CD14-positive monocyte (primary cell): ENCODE measurements at regions not wholly inside any gene's neighbourhood (a gene's known extent, or its start where the extent isn't known, plus 50 kb on each side); places are given as distances from the start of the nearest gene placed in this dataset.

Experiments used
- DNase-seq, 3 donors: peaks; one replicate each; pipeline ENCODE4 v3.0.0-alpha.2; 2011 to 2022
- H2AFZ ChIP-seq: 2 replicates; pipeline ENCODE4 v1.6.0; 2012; ENCODE audit warnings: mild to moderate bottlenecking, low read depth, low read length, inconsistent platforms; ENCODE audit not compliant: insufficient read depth, poor library complexity, severe bottlenecking
- H3K27ac ChIP-seq, 2 donors: 1 replicate in 1 of 2; 2 replicates in 1 of 2; pipeline ENCODE4 v1.5.1; 2012 to 2013; ENCODE audit warnings: low read length in 2 of 2, control low read depth in 1 of 2, inconsistent platforms in 1 of 2, low read depth in 1 of 2, mild to moderate bottlenecking in 1 of 2
- H3K27me3 ChIP-seq, 2 donors: one replicate each; pipeline versions ENCODE4 v1.6.0 to v1.6.1; 2011 to 2013; ENCODE audit warnings: low read length in 2 of 2; ENCODE audit not compliant: control insufficient read depth in 2 of 2, insufficient read depth in 2 of 2
- H3K36me3 ChIP-seq, 2 donors: replicated peaks in 1 of 2; 1 replicate in 1 of 2; 2 replicates in 1 of 2; pipeline versions ENCODE4 v1.5.1 to v1.6.1; 2012 to 2013; ENCODE audit warnings: low read length in 2 of 2, control low read depth in 1 of 2, inconsistent platforms in 1 of 2, mild to moderate bottlenecking in 1 of 2; ENCODE audit not compliant: insufficient read depth in 2 of 2, control insufficient read depth in 1 of 2
- H3K4me1 ChIP-seq, 2 donors: 1 replicate in 1 of 2; 2 replicates in 1 of 2; pipeline versions ENCODE4 v1.5.1 to v1.6.1; 2012 to 2013; ENCODE audit warnings: low read length in 2 of 2, control low read depth in 1 of 2, inconsistent platforms in 1 of 2, mild to moderate bottlenecking in 1 of 2, moderate library complexity in 1 of 2; ENCODE audit not compliant: insufficient read depth in 2 of 2, control insufficient read depth in 1 of 2
- H3K4me2 ChIP-seq: replicated peaks from 2 replicates; pipeline ENCODE3; 2012; ENCODE audit warnings: low read length, moderate library complexity, mild to moderate bottlenecking; ENCODE audit not compliant: poor library complexity, severe bottlenecking; ENCODE audit errors: extremely low read depth
- H3K4me3 ChIP-seq, 3 experiments: fragments of 200-600 bp in 1 of 3; sonication (generic) in 1 of 3; replicated peaks in 1 of 3; 1 replicate in 2 of 3; 2 replicates in 1 of 3; pipeline ENCODE4 v1.5.1; 2011 to 2013; ENCODE audit warnings: low read length in 3 of 3, mild to moderate bottlenecking in 3 of 3, control low read depth in 2 of 3, low read depth in 2 of 3, inconsistent platforms in 1 of 3, moderate library complexity in 1 of 3
- H3K79me2 ChIP-seq: 2 replicates; pipeline ENCODE4 v1.6.0; 2012; ENCODE audit warnings: mild to moderate bottlenecking, control low read depth, inconsistent platforms, low read length, moderate library complexity; ENCODE audit not compliant: insufficient read depth
- H3K9ac ChIP-seq: 2 replicates; pipeline ENCODE4 v1.6.0; 2017; ENCODE audit warnings: low read length, mild to moderate bottlenecking; ENCODE audit not compliant: insufficient read depth, poor library complexity, severe bottlenecking
- H3K9me3 ChIP-seq, 2 donors: replicated peaks in 1 of 2; 1 replicate in 1 of 2; 2 replicates in 1 of 2; pipeline versions ENCODE4 v1.5.1 to v1.6.1; 2012 to 2013; ENCODE audit warnings: low read length in 2 of 2, control low read depth in 1 of 2; ENCODE audit not compliant: control insufficient read depth in 1 of 2, insufficient read depth in 1 of 2
- H4K20me1 ChIP-seq: 2 replicates; pipeline ENCODE4 v1.6.0; 2012; ENCODE audit warnings: mild to moderate bottlenecking, low read length, control low read depth, moderate library complexity; ENCODE audit not compliant: insufficient read depth
- H3K27ac Mint-ChIP-seq, 7 donors: one replicate each; pipeline ENCODE4 v1.8.0; 2020; ENCODE audit warnings: mild to moderate bottlenecking in 7 of 7, mixed read lengths in 7 of 7, moderate library complexity in 6 of 7, inconsistent platforms in 2 of 7
- H3K27me3 Mint-ChIP-seq, 3 donors: one replicate each; pipeline ENCODE4 v1.8.0; 2021 to 2022; ENCODE audit warnings: low read depth in 3 of 3, mild to moderate bottlenecking in 3 of 3, mixed read lengths in 3 of 3, moderate library complexity in 3 of 3, inconsistent platforms in 1 of 3
- H3K36me3 Mint-ChIP-seq, 2 donors: one replicate each; pipeline ENCODE4 v1.8.0; 2020; ENCODE audit warnings: mixed read lengths in 2 of 2, inconsistent platforms in 1 of 2, mild to moderate bottlenecking in 1 of 2
- H3K4me1 Mint-ChIP-seq: one replicate; pipeline ENCODE4 v1.8.0; 2020; ENCODE audit warnings: mild to moderate bottlenecking, mixed read lengths
- H3K4me3 Mint-ChIP-seq, 2 donors: one replicate each; pipeline ENCODE4 v1.8.0; 2020; ENCODE audit warnings: mild to moderate bottlenecking in 2 of 2, mixed read lengths in 2 of 2, moderate library complexity in 1 of 2
- H3K9me3 Mint-ChIP-seq, 7 donors: one replicate each; pipeline ENCODE4 v1.8.0; 2020 to 2022; ENCODE audit warnings: mixed read lengths in 7 of 7, mild to moderate bottlenecking in 6 of 7, moderate library complexity in 6 of 7, inconsistent platforms in 2 of 7
- WGBS: methylation state at CpG from one replicate; pipeline ENCODE4 v1.1.5; 2013; ENCODE audit warnings: missing lambda C conversion rate; ENCODE audit not compliant: insufficient coverage; 5-methylcytosine and 5-hydroxymethylcytosine counted together
- intact Hi-C, 2 donors: fragments of 100-400 bp; cut with micrococcal nuclease; formaldehyde crosslinking; loops; one replicate each; pipeline versions ENCODE4 v1.15.0 to v1.15.1; 2023
- TF ChIP-seq, protein P1 (sequence below): fragments of 200-600 bp; IDR thresholded peaks from one replicate; pipeline ENCODE4 v1.8.0; 2022; ENCODE audit warnings: antibody characterized with exemption, mild to moderate bottlenecking

DNA sequence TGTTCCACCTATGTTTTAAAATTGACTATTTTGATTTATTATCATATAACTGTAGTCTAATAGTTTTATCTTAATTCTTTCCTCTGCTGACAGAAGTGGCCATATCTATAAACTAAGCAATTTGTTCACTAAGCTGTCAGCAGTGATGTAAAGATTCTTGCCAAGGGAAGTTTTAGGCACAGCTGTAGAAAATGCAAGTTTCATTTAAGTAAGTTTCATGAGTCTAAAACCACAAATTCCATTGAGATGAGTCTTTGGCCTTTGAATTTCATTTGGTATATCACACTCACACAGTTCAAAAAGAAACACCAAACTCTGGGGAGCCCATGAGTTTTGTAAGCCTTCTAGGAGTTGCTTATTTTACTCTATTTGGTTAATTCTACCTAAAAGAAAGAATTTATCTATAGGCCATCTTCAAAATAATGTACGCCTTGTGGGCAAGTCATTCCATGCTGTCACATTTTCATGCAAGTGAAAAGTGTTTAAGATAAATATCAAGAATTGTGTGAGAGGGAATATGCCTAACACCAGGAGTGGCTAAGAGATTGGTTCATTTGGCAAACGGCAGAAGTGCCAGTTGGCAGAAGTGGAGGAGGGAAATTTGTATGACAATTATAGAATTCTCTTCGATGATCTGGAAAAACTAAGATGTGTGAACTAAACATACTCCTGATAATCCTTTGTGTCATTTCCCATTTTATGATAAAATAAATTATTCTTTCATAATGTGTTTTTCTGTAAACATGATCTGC is 292.9 kb downstream of the ZIC4 start:
- no peak overlapping the region for H3K4me3 ChIP-seq
- Mint-ChIP-seq H3K4me1 (no peaks in the 10 kb centered on the region), H3K4me3 (no peak overlapping the region), H3K27me3 (peaks cover 0 to 2% (median 0%) of the 10 kb centered on the region in 3 donors), H3K9me3 (peaks cover 0 to 2% (median 0%) of the 10 kb centered on the region in 7 donors), H3K36me3 (no peaks in the 10 kb centered on the region), H3K27ac (no peak overlapping the region)
- H4K20me1 ChIP-seq = no peaks in the 10 kb centered on the region
- no peak overlapping the region for H3K9ac ChIP-seq
- H2AFZ ChIP-seq = no peak overlapping the region
- TF ChIP-seq, protein P1, sequence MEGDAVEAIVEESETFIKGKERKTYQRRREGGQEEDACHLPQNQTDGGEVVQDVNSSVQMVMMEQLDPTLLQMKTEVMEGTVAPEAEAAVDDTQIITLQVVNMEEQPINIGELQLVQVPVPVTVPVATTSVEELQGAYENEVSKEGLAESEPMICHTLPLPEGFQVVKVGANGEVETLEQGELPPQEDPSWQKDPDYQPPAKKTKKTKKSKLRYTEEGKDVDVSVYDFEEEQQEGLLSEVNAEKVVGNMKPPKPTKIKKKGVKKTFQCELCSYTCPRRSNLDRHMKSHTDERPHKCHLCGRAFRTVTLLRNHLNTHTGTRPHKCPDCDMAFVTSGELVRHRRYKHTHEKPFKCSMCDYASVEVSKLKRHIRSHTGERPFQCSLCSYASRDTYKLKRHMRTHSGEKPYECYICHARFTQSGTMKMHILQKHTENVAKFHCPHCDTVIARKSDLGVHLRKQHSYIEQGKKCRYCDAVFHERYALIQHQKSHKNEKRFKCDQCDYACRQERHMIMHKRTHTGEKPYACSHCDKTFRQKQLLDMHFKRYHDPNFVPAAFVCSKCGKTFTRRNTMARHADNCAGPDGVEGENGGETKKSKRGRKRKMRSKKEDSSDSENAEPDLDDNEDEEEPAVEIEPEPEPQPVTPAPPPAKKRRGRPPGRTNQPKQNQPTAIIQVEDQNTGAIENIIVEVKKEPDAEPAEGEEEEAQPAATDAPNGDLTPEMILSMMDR = no peak
- H3K27ac ChIP-seq = no peak overlapping the region
- no peaks in the 10 kb centered on the region for H3K79me2 ChIP-seq
- no peaks in the 10 kb centered on the region for H3K9me3 ChIP-seq
- no CpG with 5 or more reads among the region's 3 CpGs for WGBS
- H3K27me3 ChIP-seq = no peaks in the 10 kb centered on the region
- no peak for DNase-seq
- intact Hi-C loops = no loop called here
- H3K4me2 ChIP-seq = no peak overlapping the region
- no peaks in the 10 kb centered on the region for H3K4me1 ChIP-seq
- H3K36me3 ChIP-seq = no peaks in the 10 kb centered on the region

GRCh38 chr3:147099076-147099475 is 307.3 kb downstream of the ZIC4 start:
- Histone ChIP-seq H3K36me3 (no peaks in the 10 kb centered on the region), H3K9ac (no peak overlapping the region), H3K4me2 (no peak overlapping the region), H3K27ac (no peak overlapping the region), H3K9me3 (peaks cover 0 to 3% of the 10 kb centered on the region in 2 donors), H3K4me1 (no peaks in the 10 kb centered on the region), H3K27me3 (no peaks in the 10 kb centered on the region), H2AFZ (no peak overlapping the region), H3K79me2 (no peaks in the 10 kb centered on the region), H3K4me3 (no peak overlapping the region), H4K20me1 (no peaks in the 10 kb centered on the region)
- H3K9me3 Mint-ChIP-seq = peaks cover 0 to 4% (median 3%) of the 10 kb centered on the region in 7 donors
- intact Hi-C loops = no loop called here
- H3K27me3 Mint-ChIP-seq = no peaks in the 10 kb centered on the region
- TF ChIP-seq, protein P1 = no peak
- no peaks in the 10 kb centered on the region for H3K36me3 Mint-ChIP-seq
- no peak overlapping the region for H3K27ac Mint-ChIP-seq
- WGBS = 86% methylated on average over 1 of the region's 3 CpGs
- no peak overlapping the region for H3K4me3 Mint-ChIP-seq
- H3K4me1 Mint-ChIP-seq = no peaks in the 10 kb centered on the region
- no peak for DNase-seq
